ENCODE measurements at regions not wholly inside any gene's neighbourhood (a gene's known extent, or its start where the extent isn't known, plus 50 kb on each side); places are given as distances from the start of the nearest gene placed in this dataset.

DNA sequence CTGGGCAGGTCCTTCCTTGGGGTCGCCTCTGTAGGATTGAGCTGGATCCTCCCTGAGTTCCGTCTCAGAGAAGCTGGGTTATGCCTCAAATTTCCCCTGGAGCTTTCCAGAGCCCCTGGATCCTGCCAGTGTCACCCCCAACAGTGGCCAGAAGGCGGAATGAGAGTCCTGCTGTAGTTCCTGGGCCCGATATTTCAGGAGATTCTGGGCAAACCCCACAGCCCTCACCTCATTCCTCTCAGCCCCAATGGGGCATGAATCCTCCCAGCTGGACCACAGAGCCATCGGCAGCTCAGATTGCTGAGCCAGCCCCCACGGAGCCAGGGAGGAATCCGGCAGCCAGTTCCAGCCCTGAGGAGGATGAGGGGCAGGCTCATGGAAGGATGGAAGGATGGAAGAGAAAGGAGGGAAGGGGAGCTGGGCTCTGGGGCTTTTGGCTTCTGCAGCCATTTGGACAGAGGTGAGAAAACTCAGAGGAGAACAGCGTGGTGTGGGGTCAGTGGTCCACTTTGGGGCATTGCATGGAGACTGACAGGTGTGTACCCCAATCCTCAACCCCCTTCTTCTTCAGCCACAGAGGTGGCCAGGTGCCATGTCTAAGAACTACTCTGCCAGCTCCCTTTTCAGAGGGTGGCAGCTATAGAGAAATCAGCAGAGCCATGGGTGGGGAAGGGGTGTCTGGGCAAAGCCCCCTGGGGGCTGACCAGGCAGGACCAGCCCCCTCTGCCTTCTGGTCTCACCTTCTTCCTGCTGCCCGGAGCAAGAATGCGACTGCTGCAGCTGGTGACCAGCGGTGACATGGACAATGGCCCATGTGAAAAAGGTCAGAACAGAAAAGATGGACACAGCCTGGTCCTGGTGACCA lies 867.6 kb downstream of the TBC1D22A start:
- no peak for DNase-seq

- DNase-seq: no peak
Observed at GRCh38 chr22:47629273-47629711, 866.8 kb downstream of the TBC1D22A start.

- DNase-seq: no peak
Observed at GRCh38 chr22:47628477-47629272, 866.2 kb downstream of the TBC1D22A start.

DNA sequence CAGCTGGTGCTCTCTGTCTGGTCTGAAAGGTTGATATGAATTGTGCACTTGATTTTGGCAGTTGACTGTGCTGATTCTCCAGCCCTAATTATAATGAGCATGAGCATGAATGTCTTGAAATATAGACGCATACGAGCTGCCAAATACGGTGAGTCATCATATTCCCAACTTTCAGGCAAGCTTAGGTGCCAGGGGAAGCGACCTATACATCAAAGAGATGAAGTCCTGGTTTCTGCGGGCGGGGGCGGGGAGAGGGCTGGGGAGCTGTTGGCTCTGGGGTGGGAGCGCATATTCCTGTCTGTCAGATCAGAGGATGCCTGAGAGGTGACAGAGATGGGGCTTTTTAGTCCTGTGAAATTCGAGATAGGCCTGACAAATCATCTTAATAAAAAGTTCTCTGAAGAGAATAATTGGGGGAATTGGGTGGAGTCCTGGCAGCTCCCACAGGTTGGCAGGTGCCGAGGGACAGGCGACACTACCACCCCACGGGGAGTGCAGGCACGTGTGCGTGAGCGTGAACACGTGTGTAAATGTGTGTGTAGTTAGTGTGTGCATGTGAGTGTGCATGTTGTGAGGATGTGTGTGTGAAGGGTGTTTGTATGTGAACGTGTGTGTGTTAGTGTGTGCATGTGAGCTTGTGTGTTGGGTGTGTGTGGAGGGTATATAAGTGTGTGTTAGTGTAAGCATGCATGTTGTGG lies 865.3 kb downstream of the TBC1D22A start:
- DNase-seq: no peak

DNA sequence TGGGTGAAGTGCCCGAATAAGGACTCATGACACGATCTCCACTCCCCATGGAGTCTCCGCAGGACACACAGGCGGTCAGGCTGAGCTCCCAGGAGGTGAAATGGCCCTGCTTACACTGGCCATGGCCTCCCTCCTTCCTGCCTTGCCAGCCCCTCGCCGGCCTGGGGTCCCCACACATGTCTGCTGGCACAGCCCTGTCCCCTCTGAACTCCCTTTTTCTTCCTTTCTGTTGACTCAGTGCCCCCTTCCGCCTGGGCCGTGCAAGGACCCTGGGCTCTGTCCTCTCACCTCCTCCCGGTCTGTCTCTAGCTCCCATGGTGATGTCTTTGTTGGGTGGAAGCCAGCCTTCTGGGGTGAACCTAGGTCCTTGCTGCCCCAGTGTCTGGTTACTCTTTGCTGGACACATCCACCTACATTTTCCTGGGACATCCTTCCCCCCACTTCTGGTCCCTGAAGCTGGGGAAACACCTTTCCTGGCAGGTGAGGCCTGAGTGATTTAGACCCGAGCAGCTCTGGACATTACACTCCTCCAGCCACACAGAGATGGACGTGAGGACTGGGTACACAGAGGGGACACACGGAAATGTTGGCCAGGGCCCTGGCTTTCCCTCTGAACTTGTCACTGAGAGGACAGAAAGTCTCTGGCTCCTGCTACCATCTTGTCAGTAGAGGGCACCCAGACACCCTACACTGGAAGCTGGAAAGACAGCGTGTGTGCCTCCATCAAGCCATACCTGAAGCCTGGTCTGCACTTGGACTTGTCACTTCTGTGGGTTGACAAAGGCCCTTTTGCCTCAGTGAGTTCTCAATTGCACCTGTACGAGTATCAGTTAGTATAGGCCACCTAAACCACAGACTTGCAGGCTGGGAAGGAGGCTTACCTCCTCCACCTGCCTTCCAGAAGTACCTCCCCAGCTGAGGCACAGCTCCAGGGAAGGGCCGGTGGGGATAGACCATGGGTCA lies 864.3 kb downstream of the TBC1D22A start:
- DNase-seq: no peak

DNA sequence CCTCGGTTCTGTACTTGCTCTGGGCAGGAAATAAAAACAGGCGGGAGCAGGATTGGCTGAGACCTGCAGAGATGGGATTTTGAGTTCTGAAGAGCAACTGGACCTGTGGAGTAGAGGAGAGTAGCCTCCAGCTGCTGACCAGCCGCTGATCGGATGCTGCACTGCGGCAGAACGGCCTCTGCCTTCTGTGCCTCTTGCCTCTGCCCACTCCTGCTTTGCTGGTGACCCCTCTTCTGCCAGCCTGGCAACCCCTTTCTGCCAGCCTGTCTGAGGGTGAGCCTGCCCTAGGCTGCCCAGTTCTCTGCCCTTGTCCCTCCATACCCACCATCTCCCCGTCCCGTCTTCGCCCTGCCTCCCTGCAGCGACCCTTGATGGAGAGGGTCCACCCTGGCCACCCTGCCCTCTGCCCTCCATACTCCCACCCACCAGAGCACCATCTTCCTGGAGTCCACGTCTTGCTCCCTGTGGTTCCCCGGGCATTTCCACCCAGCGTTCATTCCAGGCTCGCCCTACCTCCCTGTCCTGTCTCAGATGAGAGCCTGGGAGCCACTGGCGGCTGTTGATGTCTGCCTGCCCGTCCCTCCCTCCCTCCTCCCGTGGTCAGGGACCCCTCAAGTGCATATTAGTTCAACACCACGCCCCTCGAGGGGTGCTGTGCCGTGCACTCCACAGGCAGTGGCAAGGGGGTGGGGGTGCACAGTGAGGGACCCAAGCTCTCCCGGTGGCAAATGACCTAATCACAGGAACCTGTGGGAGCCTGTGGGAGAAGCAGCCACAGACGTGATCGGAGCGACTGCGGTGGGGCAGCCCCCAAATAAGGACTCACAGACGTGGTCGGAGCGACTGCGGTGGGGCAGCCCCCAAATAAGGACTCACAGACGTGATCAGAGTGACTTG lies 863.3 kb downstream of the TBC1D22A start:
- DNase-seq: no peak

DNA sequence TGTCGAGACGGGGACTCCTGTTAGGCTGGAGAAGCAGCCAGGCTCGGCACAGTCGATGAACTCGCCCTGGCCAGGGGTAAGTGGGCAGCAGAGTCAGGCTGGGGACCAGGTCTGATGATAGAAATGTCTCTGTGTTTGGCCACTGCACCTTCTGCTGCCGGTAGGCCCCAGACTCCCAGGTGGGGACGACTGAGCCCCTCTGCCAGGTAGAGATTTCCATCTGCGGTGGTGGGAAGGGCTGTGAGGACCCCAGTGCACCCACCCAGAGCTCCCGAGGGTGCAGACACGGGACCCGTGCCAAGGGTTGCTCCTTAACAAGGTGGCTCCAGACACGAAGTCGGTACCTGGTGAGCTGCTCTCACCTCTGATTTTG lies 862.5 kb downstream of the TBC1D22A start:
- DNase-seq: no peak

DNA sequence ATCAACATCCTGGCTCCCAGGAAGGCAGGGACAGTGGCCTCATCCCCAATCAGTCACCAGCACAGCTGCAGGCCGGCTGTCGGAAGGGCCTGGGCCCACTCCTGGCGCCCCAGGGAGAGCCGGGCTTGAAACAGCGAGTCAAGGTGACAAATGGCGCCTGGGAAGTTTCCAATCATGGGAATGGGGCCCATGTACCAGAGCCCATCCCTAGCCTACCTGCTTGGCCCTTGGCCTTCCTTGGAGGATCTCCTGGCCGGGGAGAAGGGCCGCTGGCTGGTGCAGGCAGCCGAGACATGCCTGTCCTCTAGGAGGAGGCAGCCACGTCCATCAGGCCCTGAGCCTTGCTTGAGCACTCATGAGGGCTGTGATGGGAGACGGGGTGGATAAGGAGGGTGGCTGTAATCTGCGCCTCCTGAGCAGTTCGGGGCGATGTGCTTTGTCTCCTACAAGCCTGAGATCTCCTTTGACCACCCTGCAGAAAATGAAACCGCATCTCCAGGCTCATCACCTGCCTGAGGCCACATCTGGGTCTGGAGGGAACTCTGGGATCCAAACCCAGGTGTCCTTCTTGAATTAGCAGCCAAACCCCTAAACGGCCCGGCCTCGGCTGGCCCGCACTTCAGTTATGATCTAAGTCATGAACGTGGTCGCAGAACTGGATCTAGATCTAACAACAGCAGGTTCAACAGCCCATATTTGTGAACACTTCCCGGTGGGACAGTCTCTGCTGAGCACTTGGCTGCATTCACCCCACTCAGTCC lies 862.0 kb downstream of the TBC1D22A start:
- DNase-seq: no peak

DNA sequence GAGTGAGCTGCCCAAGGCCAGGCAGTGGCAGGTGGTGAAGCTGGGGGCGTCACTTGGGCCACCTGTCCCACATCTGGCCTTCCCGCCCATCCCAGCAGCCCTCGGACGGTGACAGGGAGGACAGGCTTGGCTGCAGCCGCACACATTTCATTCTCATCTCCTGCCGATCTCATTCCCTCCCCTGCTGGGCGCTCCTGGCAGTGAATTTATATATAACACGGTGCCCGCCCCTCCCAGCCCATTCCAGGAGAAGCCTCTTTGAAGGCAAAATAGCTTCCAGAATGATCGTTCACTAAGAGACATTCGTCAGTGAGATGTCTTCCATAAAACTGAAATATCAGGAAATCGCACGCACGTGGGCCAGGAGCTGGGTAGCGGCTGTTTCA lies 861.3 kb downstream of the TBC1D22A start:
- no peak for DNase-seq

DNA sequence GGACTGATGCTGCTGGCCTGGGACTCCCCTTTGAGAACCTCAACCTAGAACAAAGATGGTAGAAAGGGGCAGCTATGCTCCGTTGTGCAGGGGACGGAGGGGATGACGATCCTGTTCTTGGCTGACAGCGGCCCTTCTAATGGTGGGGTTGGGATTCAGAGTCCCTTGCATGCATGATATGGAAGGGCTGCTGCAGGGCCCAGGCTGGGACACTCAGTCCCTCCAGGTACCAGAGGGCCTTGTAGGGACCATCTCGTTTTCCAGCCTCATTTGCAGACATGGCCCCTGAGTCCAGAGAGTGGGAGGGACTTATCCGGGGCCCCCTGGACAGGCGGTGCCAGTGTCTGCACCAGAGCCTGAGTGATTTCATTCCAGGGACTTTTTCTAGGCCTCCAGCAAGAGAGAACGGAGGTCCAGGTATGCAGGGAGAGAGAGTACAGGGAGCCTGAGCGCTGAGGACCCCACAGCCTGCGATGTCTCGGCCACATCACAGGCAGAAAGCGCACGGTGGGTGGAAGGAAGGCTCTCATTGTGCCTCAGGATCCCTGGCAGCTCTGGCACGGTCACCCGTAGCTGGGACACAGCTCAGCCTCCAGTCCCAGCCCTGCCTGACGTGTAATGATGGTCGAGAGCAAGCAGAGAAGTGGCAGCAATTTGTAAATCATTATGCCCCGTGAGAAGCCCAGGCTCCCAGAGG lies 860.8 kb downstream of the TBC1D22A start:
- no peak for DNase-seq

- no peak for DNase-seq
Observed at GRCh38 chr22:47622541-47622940, 860.1 kb downstream of the TBC1D22A start.

- DNase-seq: no peak
Observed at GRCh38 chr22:47621253-47621652, 858.8 kb downstream of the TBC1D22A start.

GRCh38 chr22:47620391-47620790 lies 857.9 kb downstream of the TBC1D22A start:
- no peak for DNase-seq

DNA sequence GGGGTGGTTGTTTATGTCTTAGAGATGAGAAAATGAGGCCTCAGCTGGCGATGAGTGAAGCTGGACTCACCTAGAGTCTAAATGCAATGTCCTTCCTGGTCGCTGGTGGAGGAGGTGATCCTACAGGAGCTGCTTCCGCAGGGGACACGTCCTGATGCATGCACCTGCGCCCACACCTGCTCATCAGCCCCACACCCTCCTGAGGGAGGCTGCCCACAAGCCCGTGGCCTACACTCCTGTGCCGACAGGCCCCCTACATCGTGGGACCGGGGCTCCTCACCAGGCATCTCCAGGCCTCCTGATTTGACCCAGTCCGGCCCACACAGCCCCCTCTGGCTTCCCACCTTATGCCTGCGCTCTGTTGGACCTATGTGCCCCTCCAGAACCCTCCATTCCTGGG lies 857.2 kb downstream of the TBC1D22A start:
- DNase-seq: no peak

DNA sequence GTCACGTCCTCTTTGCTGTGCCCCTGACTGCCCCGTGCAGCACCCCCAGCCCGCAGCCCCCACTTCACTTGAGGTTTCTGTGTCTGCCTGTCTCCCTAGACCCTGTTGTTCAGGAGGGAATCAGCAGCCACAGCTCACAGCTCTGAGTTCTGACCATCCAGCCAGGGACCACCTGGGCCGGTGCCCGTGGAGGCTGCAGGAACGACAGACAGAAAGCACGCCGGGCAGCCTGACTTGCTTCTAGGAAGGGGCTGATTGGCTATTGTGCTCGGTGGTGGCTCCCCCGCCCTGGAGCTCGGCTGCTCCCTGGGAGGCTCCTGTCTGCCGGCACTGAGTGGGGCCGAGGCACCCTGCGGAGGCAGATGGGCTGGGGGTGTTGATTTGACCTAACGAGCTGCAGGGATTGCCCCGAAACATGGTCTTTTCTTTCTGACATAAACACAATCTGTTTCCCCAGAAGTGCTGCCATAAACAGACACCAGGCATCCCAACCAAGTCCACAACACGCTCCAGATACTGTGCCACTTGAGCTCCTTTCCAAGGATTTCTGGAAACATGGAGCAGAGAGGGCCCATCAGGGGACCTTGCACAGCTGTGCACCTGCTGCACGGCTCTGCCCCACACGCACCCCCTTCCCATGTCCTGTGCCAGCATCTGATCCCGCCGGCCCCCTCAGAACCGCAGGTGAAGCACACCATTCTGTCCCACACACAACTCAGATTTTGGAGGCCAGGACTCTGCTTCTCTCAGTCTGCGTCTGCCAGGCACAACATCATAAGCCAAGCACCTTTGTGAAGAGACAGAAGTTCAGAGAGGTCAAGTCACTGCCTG lies 855.9 kb downstream of the TBC1D22A start:
- no peak for DNase-seq

DNA sequence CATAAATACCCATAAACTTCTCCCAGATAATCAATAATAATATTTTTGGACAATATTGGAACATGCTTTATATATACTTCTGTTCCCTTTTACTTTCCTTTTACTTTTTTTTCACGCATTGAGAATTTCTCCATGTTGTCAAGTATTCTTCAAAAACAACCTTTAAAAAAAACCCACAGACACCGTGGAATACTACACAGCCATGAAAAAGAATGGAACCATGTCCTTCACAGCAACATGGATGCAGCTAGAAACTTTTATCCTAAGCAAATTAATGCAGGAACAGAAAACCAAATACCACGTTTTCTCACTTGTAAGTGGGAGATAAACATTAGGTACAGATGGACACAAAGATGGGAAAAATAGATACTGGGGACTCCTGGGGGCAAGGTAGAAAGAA lies 854.7 kb downstream of the TBC1D22A start:
- DNase-seq: no peak

DNA sequence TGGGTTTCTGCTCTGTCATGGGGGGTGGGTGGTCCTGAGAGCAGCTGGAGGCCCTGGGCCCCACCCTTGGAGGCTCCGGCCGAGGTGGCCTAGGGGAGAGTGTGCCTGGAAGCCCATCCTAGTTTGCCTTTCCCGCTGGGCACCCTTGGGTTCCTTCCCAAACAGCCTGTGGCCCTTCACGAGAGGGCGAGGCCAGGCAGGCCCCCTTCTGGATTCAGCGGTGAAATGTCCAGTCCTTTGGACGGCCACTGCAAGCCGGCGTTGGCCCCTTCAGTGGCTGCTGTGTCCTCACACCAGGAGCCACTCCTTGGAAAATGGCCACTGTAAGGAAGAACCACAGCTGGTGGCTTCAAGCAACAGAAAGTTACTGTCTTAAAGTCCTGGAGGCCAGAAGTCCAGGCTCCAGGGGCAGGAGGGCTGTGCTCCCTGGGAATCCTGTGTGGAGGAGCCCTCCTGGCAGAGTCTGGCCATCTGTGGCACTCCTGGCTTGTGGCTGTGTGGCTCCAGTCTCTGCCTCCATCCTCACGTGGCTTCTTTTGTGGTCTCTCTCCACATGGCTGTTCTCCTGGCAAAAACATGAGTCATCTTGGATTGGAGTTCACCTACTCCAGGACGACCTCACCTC lies 854.1 kb downstream of the TBC1D22A start:
- no peak for DNase-seq

DNA sequence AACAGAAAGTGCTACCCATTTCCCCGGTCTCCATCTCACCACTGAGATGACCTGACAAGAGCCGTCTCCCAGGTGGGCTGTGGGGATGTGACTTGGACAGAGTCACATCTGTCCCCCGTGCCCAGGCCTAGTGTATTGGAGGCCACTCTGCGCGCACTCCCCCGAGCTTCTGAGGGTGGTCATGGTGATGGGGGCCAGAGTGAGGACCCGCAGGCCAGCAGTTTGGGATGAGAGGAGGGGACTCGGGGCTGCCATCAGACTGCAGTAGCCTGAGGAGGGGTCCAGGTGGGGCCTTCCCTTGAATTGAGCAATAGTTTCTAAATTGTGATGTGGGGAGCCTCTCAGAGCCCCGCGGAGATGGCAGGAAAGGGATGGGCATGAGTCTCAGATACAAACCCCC lies 852.6 kb downstream of the TBC1D22A start:
- no peak for DNase-seq
